Activated CD4-positive, CD25-positive, alpha-beta regulatory T cell treated with anti-CD3 and anti-CD28 coated beads, Interleukin-2, amount 50 U/mL, for 24 hours (primary cell): ENCODE measurements at regions not wholly inside any gene's neighbourhood (a gene's known extent, or its start where the extent isn't known, plus 50 kb on each side); places are given as distances from the start of the nearest gene placed in this dataset.

Experiments used
- ATAC-seq, 2 donors: fragments of 150-1000 bp; cut with Tn5 transposase; one replicate each; pipeline ENCODE4 v1.10.0; 2021; ENCODE audit warnings: mild to moderate bottlenecking in 1 of 2, moderate library complexity in 1 of 2

DNA sequence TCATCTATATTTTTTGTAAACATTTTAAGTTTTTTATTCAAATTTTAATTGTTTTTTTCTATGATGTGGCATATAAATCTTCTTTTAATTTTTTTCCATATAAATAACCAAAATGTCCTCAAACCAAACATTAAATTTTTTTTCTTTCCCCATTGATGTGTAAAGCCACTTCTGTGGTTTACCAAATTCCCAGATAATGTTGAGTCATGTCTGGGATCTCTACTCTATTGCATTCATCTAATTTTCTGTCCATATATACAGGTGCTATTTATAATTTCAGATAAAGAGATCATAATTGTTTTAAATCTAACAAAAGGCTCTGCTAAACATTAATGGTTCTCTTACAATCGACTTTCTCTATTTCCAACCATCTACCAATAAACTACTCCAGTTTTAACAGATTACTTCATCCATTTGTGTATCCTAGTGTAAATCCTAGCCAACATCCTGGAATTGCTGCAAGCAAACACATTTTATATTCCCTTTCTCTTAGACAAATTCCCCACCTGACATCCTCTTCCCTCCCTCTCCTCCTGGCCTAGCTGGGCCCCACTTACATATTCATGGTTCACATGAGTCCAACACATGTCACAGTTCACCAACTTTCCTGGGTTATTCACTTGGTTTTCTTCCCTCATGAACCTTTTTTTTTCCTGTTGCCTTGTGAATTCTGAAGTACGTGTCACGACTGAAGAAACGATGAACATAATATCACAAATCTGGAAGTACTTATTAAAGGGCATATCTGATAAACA lies 368.0 kb upstream of the AGTR1 start:
- no peak for ATAC-seq

DNA sequence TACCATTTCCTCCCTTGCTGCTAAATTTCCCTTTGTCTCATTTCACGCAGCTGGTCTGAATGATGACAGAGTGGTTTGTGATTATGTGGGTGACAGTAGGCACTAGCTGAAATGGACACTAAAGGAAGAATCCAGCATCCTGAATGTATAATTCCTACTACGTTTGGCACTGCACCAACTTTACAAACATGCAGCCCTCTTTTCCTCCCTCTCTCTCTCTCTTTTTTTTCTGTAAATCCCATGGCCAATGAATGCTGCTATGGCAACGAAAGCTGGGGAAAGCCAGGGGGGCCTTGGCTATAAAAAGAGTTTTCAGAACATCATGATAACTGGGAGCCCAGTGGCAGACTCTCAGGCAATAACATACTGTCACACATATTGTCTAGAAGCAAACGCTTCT lies 367.2 kb upstream of the AGTR1 start:
- no peak for ATAC-seq

- no peak for ATAC-seq
Measured at GRCh38 chr3:148331081-148331846, 366.4 kb upstream of the AGTR1 start.

DNA sequence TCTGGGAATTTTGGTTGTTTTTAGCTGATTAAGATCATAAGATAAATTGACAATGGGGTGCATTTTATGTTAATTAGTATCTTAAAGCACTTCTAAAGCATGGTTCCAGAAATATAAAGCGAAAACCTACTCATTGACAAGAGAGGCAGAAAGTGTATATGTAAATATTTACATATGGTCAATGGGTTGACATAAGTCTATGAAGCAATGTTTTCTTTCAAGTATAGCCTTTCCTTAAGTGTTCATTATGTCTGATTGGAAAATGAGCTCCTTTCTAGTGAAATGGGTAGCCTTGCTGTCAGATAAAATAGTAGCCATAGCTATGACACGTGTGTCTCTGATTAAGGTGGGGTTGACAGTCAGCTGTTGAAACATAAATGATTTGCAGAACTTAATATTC lies 365.2 kb upstream of the AGTR1 start:
- no peak for ATAC-seq

GRCh38 chr3:148333091-148333490 lies 364.6 kb upstream of the AGTR1 start:
- no peak for ATAC-seq

GRCh38 chr3:148335612-148336011 lies 362.1 kb upstream of the AGTR1 start:
- no peak for ATAC-seq

GRCh38 chr3:148343416-148343815 lies 354.3 kb upstream of the AGTR1 start:
- no peak for ATAC-seq

DNA sequence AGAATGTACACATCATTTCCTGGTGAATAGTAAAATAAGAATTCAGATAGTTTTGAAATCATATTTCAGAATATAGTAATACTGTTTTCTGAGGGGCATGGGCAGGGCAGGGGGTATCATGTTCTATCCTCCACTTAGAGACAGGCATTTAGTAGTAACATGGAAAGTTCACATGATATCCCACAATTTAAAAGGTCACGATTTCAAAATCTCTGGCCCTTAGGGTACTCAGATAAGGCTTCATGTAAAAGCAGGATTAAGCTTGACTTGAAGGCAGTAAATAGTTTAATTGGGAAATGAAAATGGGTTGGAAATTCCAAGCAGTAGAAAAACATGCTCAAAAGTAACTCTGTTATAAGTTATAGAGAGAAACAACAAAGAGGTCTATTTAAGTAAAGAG lies 353.2 kb upstream of the AGTR1 start:
- ATAC-seq: no peak

- ATAC-seq: no peak
Measured at GRCh38 chr3:148360051-148360450, 337.7 kb upstream of the AGTR1 start.

- no peak for ATAC-seq
Measured at GRCh38 chr3:148366743-148367410, 330.8 kb upstream of the AGTR1 start.

- ATAC-seq: no peak
Measured at GRCh38 chr3:148367756-148368155, 329.9 kb upstream of the AGTR1 start.

DNA sequence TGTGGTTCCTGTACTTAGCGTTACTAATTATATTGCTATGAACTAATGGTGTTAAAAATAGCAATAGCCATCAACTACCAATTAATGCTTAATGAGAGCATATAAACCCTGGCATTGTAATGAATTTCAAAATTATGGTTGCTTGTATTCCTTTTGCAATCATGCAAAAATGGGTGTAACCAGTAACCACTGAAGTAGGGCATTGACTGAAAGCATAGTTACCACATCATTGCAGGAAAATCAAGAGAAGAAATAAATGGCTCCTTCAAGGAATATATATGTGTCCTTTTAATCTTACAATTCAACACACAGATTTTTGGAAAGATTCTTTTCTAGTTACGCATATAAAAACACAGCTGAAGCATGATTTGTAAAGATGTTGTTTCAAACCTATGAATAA lies 328.3 kb upstream of the AGTR1 start:
- no peak for ATAC-seq

DNA sequence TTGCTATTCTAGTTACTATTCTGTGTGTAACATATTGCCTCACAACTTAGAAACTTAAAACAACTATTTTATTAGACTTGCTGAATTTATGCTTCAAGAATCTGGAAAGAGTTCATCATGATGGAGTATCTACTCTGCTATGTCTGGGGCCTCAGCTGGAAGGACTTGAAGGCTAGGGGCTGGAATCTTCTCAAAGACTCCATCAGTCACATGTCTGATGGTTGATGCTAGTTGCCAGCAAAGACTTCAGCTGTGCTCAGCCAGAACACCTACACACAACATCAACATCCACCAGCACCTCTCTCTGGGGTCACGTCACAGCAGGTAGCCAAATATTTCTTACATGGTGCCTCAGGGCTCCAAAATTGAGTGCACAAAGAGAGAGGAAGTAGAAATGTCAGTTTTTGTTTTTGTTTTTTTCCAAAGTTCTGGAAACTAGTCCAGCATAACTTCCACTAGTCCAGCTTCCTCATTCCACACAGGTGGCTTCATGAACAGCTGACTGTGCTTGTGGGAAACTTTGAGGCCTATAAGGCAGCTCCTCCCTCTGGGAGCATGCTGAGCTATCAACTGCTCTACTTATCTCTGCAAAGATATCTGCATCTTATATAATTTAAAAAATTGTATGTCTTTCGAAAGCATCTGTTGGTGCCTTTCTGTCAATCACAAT lies 325.4 kb upstream of the AGTR1 start:
- ATAC-seq: no peak

- ATAC-seq: no peak
Measured at GRCh38 chr3:148373961-148374360, 323.7 kb upstream of the AGTR1 start.

- ATAC-seq: no peak
Measured at GRCh38 chr3:148379763-148380382, 317.8 kb upstream of the AGTR1 start.

DNA sequence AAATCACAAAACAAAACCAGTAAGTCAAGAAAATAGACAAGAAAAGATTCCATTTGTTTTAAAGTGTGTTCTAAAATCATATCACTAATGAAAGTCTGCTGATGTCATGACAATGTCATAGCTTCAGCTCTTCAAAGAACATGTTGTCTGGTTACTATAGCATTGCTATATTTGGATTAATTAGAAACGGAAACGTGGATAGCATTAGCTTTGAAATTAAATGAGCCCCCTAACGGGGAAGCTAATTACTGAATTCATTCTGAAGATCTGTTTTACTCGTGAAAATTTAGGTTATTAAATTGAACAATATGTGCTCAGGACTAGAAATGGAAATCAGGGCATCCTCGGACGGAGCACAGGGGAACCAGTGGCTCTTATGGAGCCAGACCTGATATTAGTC lies 316.7 kb upstream of the AGTR1 start:
- no peak for ATAC-seq

DNA sequence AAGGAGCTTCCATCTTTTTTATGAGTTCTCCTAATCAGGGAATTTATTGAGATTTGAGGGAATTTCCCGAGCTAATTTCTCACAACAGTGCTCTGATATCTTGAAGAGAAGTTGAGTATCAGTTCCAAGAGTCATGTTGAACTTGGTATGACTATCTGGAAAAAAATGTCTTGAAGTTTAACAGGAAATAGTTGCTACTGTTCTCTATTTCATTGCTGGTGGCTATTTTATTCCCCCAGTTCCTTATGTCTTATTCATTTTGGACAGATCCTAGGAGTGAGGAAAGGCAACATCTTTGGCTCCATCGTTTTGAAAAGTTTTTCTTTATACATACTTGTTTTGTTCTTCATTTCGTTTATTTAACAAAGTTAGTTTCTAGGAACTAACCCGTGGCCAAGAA lies 307.8 kb upstream of the AGTR1 start:
- no peak for ATAC-seq

GRCh38 chr3:148395821-148396220 lies 301.9 kb upstream of the AGTR1 start:
- ATAC-seq: no peak

GRCh38 chr3:148400754-148401153 lies 296.9 kb upstream of the AGTR1 start:
- no peak for ATAC-seq

DNA sequence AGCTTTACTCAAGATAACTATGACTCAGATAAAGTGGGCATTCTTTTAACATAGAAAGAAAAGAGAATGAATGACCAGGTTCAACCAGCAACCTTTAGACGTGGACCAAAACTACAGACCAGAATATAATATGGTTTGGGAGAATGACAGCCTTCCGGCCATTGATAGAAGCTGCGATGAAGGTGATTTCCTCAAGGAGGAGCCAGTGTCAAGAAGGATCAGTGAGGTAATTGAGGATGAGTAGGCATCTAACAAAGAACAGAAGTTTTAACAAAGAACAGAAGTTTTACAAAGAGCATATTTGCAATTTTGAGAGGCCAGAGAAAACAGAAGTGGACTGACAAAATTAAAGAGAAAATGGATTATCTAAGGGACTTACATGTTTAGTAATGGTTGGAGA lies 289.0 kb upstream of the AGTR1 start:
- ATAC-seq: no peak

DNA sequence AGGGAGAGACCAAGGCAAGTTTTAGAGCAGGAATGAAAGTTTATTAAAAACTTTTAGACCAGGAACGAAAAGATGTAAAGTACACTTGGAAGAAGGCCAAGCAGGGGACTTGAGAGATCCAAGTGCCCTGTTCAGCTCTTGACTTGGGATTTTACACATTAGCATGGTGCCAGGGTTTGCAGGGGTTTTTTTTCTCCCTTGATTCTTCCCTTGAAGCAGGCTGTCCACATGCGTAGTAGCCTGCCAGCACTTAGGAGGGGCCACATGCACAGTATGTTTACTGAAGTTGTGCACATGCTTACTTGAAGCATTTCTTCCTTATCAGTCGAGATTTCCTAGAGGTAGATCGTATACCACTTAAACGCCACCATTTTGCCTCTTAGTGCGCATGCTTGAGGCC lies 277.5 kb upstream of the AGTR1 start:
- ATAC-seq: no peak

DNA sequence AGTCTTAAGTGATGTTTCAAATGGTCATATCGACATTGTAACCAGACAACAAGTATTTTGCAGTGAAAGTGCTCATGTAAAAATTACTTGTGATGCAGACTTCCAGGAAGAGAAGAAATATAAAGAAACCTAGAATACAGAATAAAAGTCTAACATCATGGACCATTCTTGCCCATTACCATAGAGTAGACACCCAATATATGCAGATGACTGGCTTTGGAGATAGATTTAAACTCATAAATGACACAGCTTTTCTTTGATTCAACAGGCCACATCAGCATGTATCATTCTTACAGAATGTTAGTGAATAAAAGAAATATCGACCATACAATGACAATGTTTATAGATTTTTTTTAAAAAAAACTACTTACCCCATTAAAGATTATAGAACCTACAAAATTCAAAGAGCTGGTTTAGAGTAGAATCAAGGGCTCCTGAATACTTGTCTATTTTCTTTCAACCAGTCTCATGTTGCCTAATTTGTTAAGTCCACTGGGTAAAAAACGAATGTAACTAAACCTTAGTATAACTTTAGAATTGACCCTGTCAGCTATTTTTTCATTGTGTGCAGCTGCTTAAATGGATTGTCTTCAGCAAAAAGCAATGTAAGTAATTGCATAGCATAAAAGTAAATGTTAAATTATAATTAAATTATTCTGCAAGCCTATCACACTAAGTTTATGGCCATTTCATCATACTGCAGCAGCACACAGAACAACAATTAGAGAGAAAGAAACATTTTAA lies 268.7 kb upstream of the AGTR1 start:
- ATAC-seq: no peak
